ENCODE measurements at regions not wholly inside any gene's neighbourhood (a gene's known extent, or its start where the extent isn't known, plus 50 kb on each side); places are given as distances from the start of the nearest gene placed in this dataset.

GRCh38 chr10:43715334-43715733 is 66.7 kb upstream of the ZNF32 start (continued):
- TF ChIP-seq RFX5 (IDR thresholded peaks at IDR 0.05; ENCODE audit: low read length) = no peak

- no peaks in the 10 kb centered on the region for H3K27me3 ChIP-seq (ENCODE audit: insufficient read depth)
- CTCF ChIA-PET = interaction anchor here (0.6 kb wide), 1 partner anchor 626 kb away, joined by 3 read pairs; no protein-coding TSS in a partner anchor
- no peak overlapping the region for H2AFZ ChIP-seq (ENCODE audit: low read depth)
- no peaks in the 10 kb centered on the region for H3K9me2 ChIP-seq
- TF ChIP-seq EP300 (IDR thresholded peaks at IDR 0.05; ENCODE audit: borderline replicate concordance in 1 of 2, low read depth in 1 of 2, low read length in 1 of 2) = no peak
- TF ChIP-seq YY1 (IDR thresholded peaks at IDR 0.05; ENCODE audit: low read depth) = no peak
- H3K36me3 ChIP-seq (replicated peaks in 1 of 2; ENCODE audit: control insufficient read depth in 1 of 2, insufficient read depth in 2 of 2, low read length in 1 of 2) = no peaks in the 10 kb centered on the region
- peaks cover 0 to 2% of the 10 kb centered on the region in 2 experiments; a peak in 1 of 4 replicates for H3K4me1 ChIP-seq (ENCODE audit: control insufficient read depth in 1 of 2, insufficient read depth in 2 of 2, low read depth in 1 of 2, low read length in 1 of 2)
- POLR2A ChIA-PET = no interaction called here
- H3K4me2 ChIP-seq = no peak overlapping the region
- no peak overlapping the region for H3K27ac ChIP-seq (ENCODE audit: low read depth in 2 of 2, low read length in 1 of 2)
- H3K79me2 ChIP-seq (ENCODE audit: insufficient read depth) = no peaks in the 10 kb centered on the region
- 40% methylated on average over 10 of the region's 10 CpGs for WGBS (ENCODE audit: low lambda C conversion rate)
- H3K4me3 ChIP-seq (ENCODE audit: low read depth in 2 of 2, low read length in 1 of 2) = no peak overlapping the region
- H3K9ac ChIP-seq = no peak overlapping the region
- no peak for DNase-seq
- H3F3A ChIP-seq (replicated peaks; ENCODE audit: insufficient read depth) = no peaks in the 10 kb centered on the region
- H3K9me3 ChIP-seq = no peaks in the 10 kb centered on the region
- H4K20me1 ChIP-seq (ENCODE audit: insufficient read depth) = no peaks in the 10 kb centered on the region
These were observed 64.3 kb upstream of the ZNF32 start for GRCh38 chr10:43712821-43713584.

- Histone ChIP-seq H3K4me1 (ENCODE audit: control insufficient read depth in 1 of 2, insufficient read depth in 2 of 2, low read depth in 1 of 2, low read length in 1 of 2) (peaks cover 0 to 2% of the 10 kb centered on the region in 2 experiments; a peak in 1 of 4 replicates), H3K36me3 (replicated peaks in 1 of 2; ENCODE audit: control insufficient read depth in 1 of 2, insufficient read depth in 2 of 2, low read length in 1 of 2) (no peaks in the 10 kb centered on the region), H3F3A (replicated peaks; ENCODE audit: insufficient read depth) (no peaks in the 10 kb centered on the region), H3K9me3 (no peaks in the 10 kb centered on the region), H4K20me1 (ENCODE audit: insufficient read depth) (no peaks in the 10 kb centered on the region), H3K4me3 (ENCODE audit: low read depth in 2 of 2, low read length in 1 of 2) (no peak overlapping the region), H3K79me2 (ENCODE audit: insufficient read depth) (no peaks in the 10 kb centered on the region), H3K4me2 (no peak overlapping the region), H3K27ac (ENCODE audit: low read depth in 2 of 2, low read length in 1 of 2) (no peak overlapping the region), H3K27me3 (ENCODE audit: insufficient read depth) (no peaks in the 10 kb centered on the region), H2AFZ (ENCODE audit: low read depth) (no peak overlapping the region), H3K9ac (no peak overlapping the region), H3K9me2 (no peaks in the 10 kb centered on the region)
- ChIA-PET CTCF (interaction anchor here (1.2 to 1.3 kb wide), 2 partner anchors 13 to 18 kb away, joined by 5 read pairs; no protein-coding TSS in a partner anchor), POLR2A (no interaction called here)
- TF ChIP-seq MXI1 (IDR thresholded peaks at IDR 0.05; ENCODE audit: low read depth, low read length) = no peak
- DNase-seq = no peak
- WGBS (ENCODE audit: low lambda C conversion rate) = 48% methylated on average over 7 of the region's 7 CpGs
These were observed 62.2 kb upstream of the ZNF32 start for GRCh38 chr10:43710772-43711471.

GRCh38 chr10:43708262-43708661 is 59.6 kb upstream of the ZNF32 start:
- POLR2A ChIA-PET = no interaction called here
- Histone ChIP-seq H3K27ac (ENCODE audit: low read depth in 2 of 2, low read length in 1 of 2) (no peak overlapping the region), H3K79me2 (ENCODE audit: insufficient read depth) (no peaks in the 10 kb centered on the region), H3K36me3 (replicated peaks in 1 of 2; ENCODE audit: control insufficient read depth in 1 of 2, insufficient read depth in 2 of 2, low read length in 1 of 2) (no peaks in the 10 kb centered on the region), H3K27me3 (ENCODE audit: insufficient read depth) (no peaks in the 10 kb centered on the region), H4K20me1 (ENCODE audit: insufficient read depth) (no peaks in the 10 kb centered on the region), H3K9me2 (no peaks in the 10 kb centered on the region), H3K4me2 (no peak overlapping the region), H3K4me3 (ENCODE audit: low read depth in 2 of 2, low read length in 1 of 2) (no peak overlapping the region), H3K4me1 (ENCODE audit: control insufficient read depth in 1 of 2, insufficient read depth in 2 of 2, low read depth in 1 of 2, low read length in 1 of 2) (peaks cover 0 to 2% of the 10 kb centered on the region in 2 experiments; a peak in 1 of 4 replicates), H3F3A (replicated peaks; ENCODE audit: insufficient read depth) (no peaks in the 10 kb centered on the region), H3K9ac (no peak overlapping the region), H3K9me3 (no peaks in the 10 kb centered on the region), H2AFZ (ENCODE audit: low read depth) (no peak overlapping the region)
- CTCF ChIA-PET = no interaction called here
- DNase-seq = no peak
- WGBS (ENCODE audit: low lambda C conversion rate) = no CpG with 5 or more reads among the region's 3 CpGs
- TF ChIP-seq FOXM1 (IDR thresholded peaks at IDR 0.05; ENCODE audit: low read depth) = no peak
- no peak for TF ChIP-seq NFIC (IDR thresholded peaks at IDR 0.05; ENCODE audit: borderline replicate concordance)
- no peak for TF ChIP-seq REST (IDR thresholded peaks at IDR 0.05; ENCODE audit: low read depth, low read length)
- no peak for TF ChIP-seq EP300 (IDR thresholded peaks at IDR 0.05; ENCODE audit: borderline replicate concordance in 1 of 2, low read depth in 1 of 2, low read length in 1 of 2)
- no peak for TF ChIP-seq YY1 (IDR thresholded peaks at IDR 0.05; ENCODE audit: low read depth)
- TF ChIP-seq GABPA (IDR thresholded peaks at IDR 0.05; ENCODE audit: low read depth) = no peak
- TF ChIP-seq FOSL2 (IDR thresholded peaks at IDR 0.05; ENCODE audit: borderline replicate concordance, low read depth) = no peak
